ENCODE measurements at regions not wholly inside any gene's neighbourhood (a gene's known extent, or its start where the extent isn't known, plus 50 kb on each side); places are given as distances from the start of the nearest gene placed in this dataset.

DNA sequence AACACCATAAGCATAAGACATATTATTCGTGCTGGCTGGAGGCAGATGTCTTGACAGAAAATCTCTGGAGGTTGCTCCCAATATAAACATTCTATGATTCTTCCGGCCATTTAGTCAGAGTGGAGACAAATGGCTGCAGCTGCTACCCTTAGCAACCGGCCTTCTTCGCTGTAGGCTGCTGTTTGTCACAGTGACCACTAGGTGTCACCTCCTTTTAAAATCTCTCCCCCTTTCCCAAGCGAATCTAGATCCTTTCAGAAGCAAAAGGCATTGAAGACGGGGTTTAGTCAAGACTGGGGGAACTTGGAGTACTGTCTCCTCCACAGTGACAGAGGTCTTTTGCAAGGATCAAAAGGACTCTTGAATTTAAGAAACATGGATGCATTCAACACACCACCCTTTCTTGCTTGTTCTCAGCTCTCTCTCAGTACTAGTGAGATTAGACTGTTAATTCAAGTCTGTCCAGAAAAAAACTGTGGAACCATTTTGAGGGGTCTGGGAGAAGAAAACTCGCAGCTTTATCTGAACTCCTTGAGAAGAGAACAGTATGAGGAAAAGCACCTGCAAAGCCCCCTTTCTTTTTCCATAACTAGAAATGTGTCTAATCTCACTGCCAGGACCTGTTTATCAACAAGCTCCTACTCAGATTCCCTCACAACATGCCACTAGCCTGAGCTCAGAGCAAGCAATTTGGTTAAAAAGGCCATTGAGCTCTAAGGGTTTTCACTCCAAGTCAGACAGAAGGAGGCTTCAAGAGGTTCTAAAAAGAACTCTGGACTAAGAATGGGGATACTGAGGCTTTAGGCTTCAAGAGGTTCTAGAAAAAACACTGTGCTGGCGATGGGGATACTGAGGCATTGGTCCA, 408.3 kb upstream of the PLXNA2 start:
- TF ChIP-seq POLR2AphosphoS5 (IDR thresholded peaks at IDR 0.05; ENCODE audit: low read depth, low read length) = no peak
- TF ChIP-seq PAX5 (IDR thresholded peaks at IDR 0.05; ENCODE audit: insufficient read depth, low read length, severe bottlenecking) = no peak
- TF ChIP-seq POLR2A (IDR thresholded peaks at IDR 0.05; ENCODE audit: low read depth, low read length) = no peak
- TF ChIP-seq TAF1 (IDR thresholded peaks at IDR 0.05; ENCODE audit: low read depth, low read length) = no peak
- no peak for TF ChIP-seq SPI1 (IDR thresholded peaks at IDR 0.05; ENCODE audit: low read depth, low read length)

Data from GM12891 (cell line).